Stimulated activated CD8-positive, alpha-beta memory T cell treated with anti-CD3 and anti-CD28 coated beads, Interleukin-4, amount 100 ng/mL, for 48 hours (primary cell): ENCODE measurements at regions not wholly inside any gene's neighbourhood (a gene's known extent, or its start where the extent isn't known, plus 50 kb on each side); places are given as distances from the start of the nearest gene placed in this dataset.
"Not testable (repeated sequence)": the region's sequence is repeated elsewhere in the genome, so short reads cannot be mapped to it uniquely, and the experiment has no call there.

ENCODE experiments used
- DNase-seq: peaks from one replicate; pipeline ENCODE4 v3.0.0-alpha.2; 2020

GRCh38 chr16:29232811-29233704 lies 173.5 kb downstream of the NPIPB11 start:
- DNase-seq, result no peak

GRCh38 chr16:29232160-29232705 lies 174.3 kb downstream of the NPIPB11 start:
- not testable (repeated sequence) for DNase-seq

GRCh38 chr16:29231244-29231643 lies 175.3 kb downstream of the NPIPB11 start:
- DNase-seq, result no peak

GRCh38 chr16:29230671-29231096 lies 175.8 kb downstream of the NPIPB11 start:
- DNase-seq, result no peak

GRCh38 chr16:29230006-29230668 lies 176.4 kb downstream of the NPIPB11 start:
- DNase-seq, result not testable (repeated sequence)

GRCh38 chr16:29229616-29230005 lies 176.9 kb downstream of the NPIPB11 start:
- DNase-seq, result not testable (repeated sequence)

GRCh38 chr16:29228664-29229611 lies 177.6 kb downstream of the NPIPB11 start:
- not testable (repeated sequence) for DNase-seq

GRCh38 chr16:29227751-29228663 lies 178.5 kb downstream of the NPIPB11 start:
- DNase-seq, result peak; percentile 63

GRCh38 chr16:29226782-29227181 lies 179.7 kb downstream of the NPIPB11 start:
- no peak for DNase-seq

- not testable (repeated sequence) for DNase-seq
These were observed 181.8 kb downstream of the NPIPB11 start for GRCh38 chr16:29224675-29225074.

GRCh38 chr16:29222615-29223014 lies 183.9 kb downstream of the NPIPB11 start:
- not testable (repeated sequence) for DNase-seq

- DNase-seq, result not testable (repeated sequence)
These were observed 184.5 kb downstream of the NPIPB11 start for GRCh38 chr16:29222008-29222407.

GRCh38 chr16:29221281-29221955 lies 185.1 kb downstream of the NPIPB11 start:
- DNase-seq, result not testable (repeated sequence)

- DNase-seq, result not testable (repeated sequence)
These were observed 185.8 kb downstream of the NPIPB11 start for GRCh38 chr16:29220647-29221191.

GRCh38 chr16:29219966-29220646 lies 186.4 kb downstream of the NPIPB11 start:
- not testable (repeated sequence) for DNase-seq

- DNase-seq, result not testable (repeated sequence)
These were observed 186.9 kb downstream of the NPIPB11 start for GRCh38 chr16:29219562-29219961.

GRCh38 chr16:29218649-29219048 lies 187.9 kb downstream of the NPIPB11 start:
- not testable (repeated sequence) for DNase-seq

- DNase-seq, result not testable (repeated sequence)
These were observed 188.3 kb downstream of the NPIPB11 start for GRCh38 chr16:29218171-29218570.

- not testable (repeated sequence) for DNase-seq
These were observed 188.8 kb downstream of the NPIPB11 start for GRCh38 chr16:29217752-29218126.
